Small intestine (tissue), 7 donors: ENCODE measurements at regions not wholly inside any gene's neighbourhood (a gene's known extent, or its start where the extent isn't known, plus 50 kb on each side); places are given as distances from the start of the nearest gene placed in this dataset.

ENCODE experiments used
- DNase-seq, 2 donors: peaks; one replicate each; pipeline versions ENCODE4 v3.0.0 to v3.0.0-alpha.2; 2013
- FAIRE-seq: peaks from 2 replicates; lab custom pipeline; 2012; peaks lifted over from hg19 to GRCh38; lab: Jason Lieb, UNC
- H3K27ac ChIP-seq, 3 donors: one replicate each; pipeline ENCODE4 v1.5.1; 2013; ENCODE audit warnings: low read length in 2 of 3, mild to moderate bottlenecking in 2 of 3, control low read depth in 1 of 3, inconsistent platforms in 1 of 3, low read depth in 1 of 3, moderate library complexity in 1 of 3
- H3K27me3 ChIP-seq, 3 donors: one replicate each; pipeline ENCODE4 v1.6.1; 2013; ENCODE audit warnings: low read length in 3 of 3, inconsistent platforms in 1 of 3; ENCODE audit not compliant: control insufficient read depth in 3 of 3, insufficient read depth in 3 of 3
- H3K36me3 ChIP-seq, 3 donors: one replicate each; pipeline ENCODE4 v1.6.1; 2013; ENCODE audit warnings: low read length in 3 of 3, inconsistent platforms in 1 of 3, low read depth in 1 of 3, mild to moderate bottlenecking in 1 of 3, moderate library complexity in 1 of 3; ENCODE audit not compliant: control insufficient read depth in 3 of 3, insufficient read depth in 2 of 3
- H3K4me1 ChIP-seq, 3 donors: one replicate each; pipeline ENCODE4 v1.6.1; 2013; ENCODE audit warnings: low read length in 2 of 3, inconsistent platforms in 1 of 3, low read depth in 1 of 3, mild to moderate bottlenecking in 1 of 3, moderate library complexity in 1 of 3; ENCODE audit not compliant: control insufficient read depth in 3 of 3, insufficient read depth in 2 of 3
- H3K4me3 ChIP-seq, 3 donors: one replicate each; pipeline ENCODE4 v1.5.1; 2013; ENCODE audit warnings: low read length in 3 of 3, control low read depth in 1 of 3, inconsistent platforms in 1 of 3, low read depth in 1 of 3, mild to moderate bottlenecking in 1 of 3, moderate library complexity in 1 of 3
- H3K9me3 ChIP-seq, 2 donors: one replicate each; pipeline ENCODE4 v1.6.1; 2013; ENCODE audit warnings: low read depth in 1 of 2, low read length in 1 of 2; ENCODE audit not compliant: control insufficient read depth in 2 of 2, insufficient read depth in 1 of 2
- WGBS, 3 donors: extraction: QIAGEN DNeasy Blood & Tissue Kit; methylation state at CpG; one replicate each; pipeline ENCODE4 v1.1.7; 2013; 5-methylcytosine and 5-hydroxymethylcytosine counted together
- donor health status: healthy with polysubstance abuse.
- donor health status: control.
- donor health status: control.
- donor health status: Bipolar disorder and iron deficiency.
- donor health status: healthy.

DNA sequence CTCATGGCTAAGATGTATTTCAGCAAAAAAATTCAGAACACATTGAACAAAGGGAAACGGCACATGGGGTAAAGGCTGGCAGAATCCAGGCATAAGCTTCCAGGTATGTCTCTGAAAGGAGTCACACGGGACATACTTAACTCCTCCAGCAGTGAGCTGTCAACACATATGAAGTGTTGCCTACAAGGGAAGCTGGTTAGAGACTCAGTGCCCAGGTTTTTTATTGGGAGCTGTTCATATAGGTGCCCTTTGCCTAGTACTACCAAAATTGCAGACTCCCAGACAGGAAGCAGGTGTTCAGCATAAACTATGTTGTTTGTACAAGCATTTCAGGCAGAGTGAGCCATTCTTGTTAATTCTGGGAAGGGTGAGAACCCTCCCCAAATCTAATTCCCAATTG, 77.4 kb upstream of the PUDP start:
- Histone ChIP-seq H3K27me3 (no peaks in the 10 kb centered on the region), H3K36me3 (no peaks in the 10 kb centered on the region), H3K27ac (no peak overlapping the region), H3K4me3 (no peak overlapping the region), H3K9me3 (no peaks in the 10 kb centered on the region), H3K4me1 (no peaks in the 10 kb centered on the region)
- FAIRE-seq, result no peak
- DNase-seq, result no peak
- WGBS, 3 donors, result 86 to 93% (median 88%) methylated on average over 2 of the region's 2 CpGs

DNA sequence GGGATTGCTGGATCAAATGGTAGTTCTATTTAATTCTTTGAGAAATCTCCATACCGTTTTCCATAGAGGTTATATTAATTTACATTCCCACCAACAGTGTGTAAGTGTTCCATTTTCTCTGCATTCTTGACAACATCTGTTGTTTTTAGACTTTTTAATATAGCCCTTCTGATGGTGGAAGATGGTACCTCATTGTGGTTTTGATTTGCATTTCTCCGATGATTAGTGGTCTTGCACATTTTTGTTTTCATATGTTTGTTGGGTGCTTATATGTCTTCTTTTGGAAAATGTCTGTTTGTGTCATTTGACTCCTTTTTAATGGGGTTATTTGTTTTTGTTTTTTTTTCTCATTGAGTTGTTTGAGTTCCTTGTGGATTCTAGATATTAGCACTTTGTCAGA, 75.3 kb upstream of the PUDP start:
- no peak overlapping the region for H3K27ac ChIP-seq
- FAIRE-seq, result no peak

DNA sequence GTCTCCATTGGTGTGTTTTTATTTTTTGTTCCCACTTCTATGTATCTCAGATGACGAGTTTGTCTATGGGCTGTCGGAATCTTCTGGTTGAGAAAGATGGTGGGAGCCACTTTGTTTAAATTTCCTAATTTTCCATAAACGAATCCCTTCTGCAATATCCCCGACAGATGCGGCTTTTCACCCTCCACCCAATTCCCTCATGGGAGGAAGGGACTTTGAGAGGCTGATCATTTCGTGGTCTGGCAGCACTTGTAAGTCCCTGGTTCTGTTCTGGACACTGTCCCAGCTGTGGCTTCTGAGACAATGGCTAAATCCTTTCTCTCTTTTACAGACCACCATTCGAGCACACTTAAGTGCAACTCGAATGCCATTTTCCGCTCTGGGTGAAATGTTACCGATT, 72.2 kb upstream of the PUDP start:
- no peak for DNase-seq
- Histone ChIP-seq H3K4me3 (no peak overlapping the region), H3K36me3 (no peaks in the 10 kb centered on the region), H3K27ac (no peak overlapping the region), H3K4me1 (no peaks in the 10 kb centered on the region), H3K27me3 (no peaks in the 10 kb centered on the region), H3K9me3 (no peaks in the 10 kb centered on the region)
- WGBS, 3 donors, result 82 to 92% (median 85%) methylated on average over 10 of the region's 10 CpGs
- no peak for FAIRE-seq

More for the DNA sequence above, 75.3 kb upstream of the PUDP start:
- no peak for DNase-seq
- WGBS, 3 donors, result 83 to 90% (median 89%) methylated on average over 2 of the region's 2 CpGs
- Histone ChIP-seq H3K36me3 (no peaks in the 10 kb centered on the region), H3K4me1 (no peaks in the 10 kb centered on the region), H3K4me3 (no peak overlapping the region), H3K9me3 (no peaks in the 10 kb centered on the region), H3K27me3 (no peaks in the 10 kb centered on the region)

DNA sequence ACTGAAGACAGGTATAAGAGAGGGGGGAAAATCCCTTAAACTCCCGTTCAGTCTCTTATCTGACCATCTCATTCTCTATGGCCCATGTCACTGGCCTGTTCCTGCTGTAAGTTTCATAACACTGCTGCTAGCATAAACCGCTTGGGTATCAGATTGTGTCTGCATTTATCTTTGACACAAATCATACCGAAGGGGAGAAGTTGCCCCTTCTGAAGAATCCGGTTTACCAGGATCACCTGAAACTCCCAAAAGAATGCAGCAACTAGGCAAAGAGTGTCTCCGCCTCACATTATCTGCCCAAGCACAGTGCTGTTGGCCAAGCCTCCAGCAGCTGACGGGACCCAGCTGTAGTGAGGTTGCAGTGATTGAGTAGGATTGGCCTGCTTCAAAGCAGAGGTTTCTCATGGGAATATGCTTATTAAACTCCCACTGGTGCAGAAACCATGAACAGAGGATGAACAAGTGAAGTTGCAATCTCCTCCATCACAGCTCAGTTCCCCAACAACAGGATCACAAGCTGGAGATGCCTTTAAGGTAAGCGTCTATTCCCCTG, 71.3 kb upstream of the PUDP start:
- Histone ChIP-seq H3K36me3 (no peaks in the 10 kb centered on the region), H3K4me3 (no peak overlapping the region), H3K27ac (no peak overlapping the region), H3K4me1 (no peaks in the 10 kb centered on the region), H3K9me3 (no peaks in the 10 kb centered on the region), H3K27me3 (no peaks in the 10 kb centered on the region)
- no peak for DNase-seq
- WGBS, 3 donors, result 72 to 83% (median 76%) methylated on average over 7 of the region's 7 CpGs
- no peak for FAIRE-seq

DNA sequence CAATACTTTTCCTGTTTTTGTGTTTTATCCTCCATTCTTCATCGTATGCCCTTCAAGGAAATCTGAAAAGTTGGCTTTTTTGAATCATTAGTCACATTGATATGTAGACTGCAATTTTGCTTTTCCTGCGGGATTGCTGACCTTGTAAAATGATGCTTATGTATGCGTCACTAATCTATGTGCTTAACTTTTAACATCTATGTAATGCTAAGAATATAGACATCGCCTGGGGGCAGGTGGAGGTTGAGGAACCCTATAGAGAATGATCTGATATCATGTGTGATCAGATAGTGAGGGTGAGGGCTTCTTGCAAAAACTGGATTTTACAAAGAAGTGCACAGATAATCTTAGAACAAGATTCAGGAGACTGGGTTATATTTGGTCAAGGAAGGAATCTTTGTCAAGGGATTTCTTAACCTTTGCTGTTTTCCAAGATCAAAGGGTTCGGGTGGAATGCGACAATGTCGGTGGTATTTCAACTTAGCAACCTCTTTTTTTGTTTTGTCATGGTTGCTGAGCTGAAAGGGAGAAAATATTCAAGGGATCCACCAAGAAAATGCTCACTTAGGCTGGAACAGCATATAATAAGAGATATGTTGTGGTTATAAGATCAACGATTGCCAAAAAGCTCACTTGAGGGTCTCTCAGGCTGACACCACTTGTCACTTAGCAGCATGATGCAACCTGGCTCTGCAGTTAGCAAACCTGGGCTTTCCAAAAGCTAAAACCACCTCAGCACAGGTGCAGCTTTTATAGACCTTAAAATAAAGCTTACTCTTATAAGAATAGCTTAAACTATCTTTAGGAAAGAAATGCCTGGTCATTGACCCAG, 70.6 kb upstream of the PUDP start:
- Histone ChIP-seq H3K9me3 (no peaks in the 10 kb centered on the region), H3K27me3 (no peaks in the 10 kb centered on the region), H3K4me3 (no peak overlapping the region), H3K4me1 (no peaks in the 10 kb centered on the region), H3K36me3 (no peaks in the 10 kb centered on the region), H3K27ac (no peak overlapping the region)
- 83 to 87% (median 84%) methylated on average over 8 of the region's 8 CpGs for WGBS, 3 donors
- DNase-seq (no peak), FAIRE-seq (no peak)

DNA sequence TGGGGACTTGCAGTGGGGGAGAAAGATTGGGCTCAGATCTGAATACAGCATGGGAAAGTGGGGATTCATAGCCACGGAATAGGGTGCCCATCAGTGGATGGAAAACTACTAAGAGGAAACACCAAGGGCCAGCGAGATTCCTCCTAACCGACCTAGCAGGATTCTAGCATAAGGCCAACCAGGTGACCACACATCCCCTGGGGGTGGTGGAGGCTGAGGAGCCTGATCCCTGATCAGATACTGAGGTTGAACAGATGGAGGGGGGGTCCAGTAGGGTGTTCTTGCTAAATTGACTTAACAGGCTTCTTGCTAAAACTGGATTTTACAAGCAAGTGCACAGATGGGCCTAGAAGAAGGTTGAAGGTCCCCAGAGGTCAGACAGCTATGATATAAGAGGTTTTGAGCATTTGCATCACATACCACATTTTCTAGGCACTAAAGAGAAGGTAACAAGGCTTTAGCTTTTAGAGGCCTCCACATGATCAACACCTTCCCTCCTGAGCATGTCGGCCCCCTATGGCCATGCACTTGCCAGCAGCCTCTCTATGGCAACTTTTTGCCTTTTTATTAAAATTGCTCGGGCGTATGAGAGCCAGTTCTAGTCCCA, 69.1 kb upstream of the PUDP start:
- FAIRE-seq, result no peak
- H3K36me3 ChIP-seq, result no peaks in the 10 kb centered on the region
- no peak overlapping the region for H3K27ac ChIP-seq
- H3K4me3 ChIP-seq, result no peak overlapping the region
- no peaks in the 10 kb centered on the region for H3K27me3 ChIP-seq
- WGBS, 3 donors, result 91 to 92% (median 91%) methylated on average over 6 of the region's 6 CpGs
- no peaks in the 10 kb centered on the region for H3K4me1 ChIP-seq
- no peaks in the 10 kb centered on the region for H3K9me3 ChIP-seq
- no peak for DNase-seq

DNA sequence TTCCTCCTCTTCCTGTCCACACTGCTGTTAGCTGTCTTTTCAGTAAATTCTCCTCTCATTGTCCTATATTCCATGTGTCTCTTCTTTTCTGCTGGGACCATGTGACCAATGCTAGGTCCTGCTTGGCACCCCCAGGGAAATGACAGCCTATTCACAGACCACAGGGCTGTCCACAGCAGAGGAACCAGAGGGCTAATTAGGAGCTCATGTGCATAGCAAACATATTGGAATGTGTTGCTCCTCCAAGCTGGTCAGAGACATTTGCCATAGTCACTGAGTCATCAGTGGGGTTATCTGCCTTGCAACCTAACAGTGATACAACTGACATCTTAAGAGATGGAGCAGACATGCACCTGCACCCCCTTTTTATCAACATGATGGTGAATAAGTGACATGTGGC, 67.9 kb upstream of the PUDP start:
- no peaks in the 10 kb centered on the region for H3K27me3 ChIP-seq
- no peak overlapping the region for H3K4me3 ChIP-seq
- DNase-seq (no peak), FAIRE-seq (no peak)
- H3K36me3 ChIP-seq, result no peaks in the 10 kb centered on the region
- no peak overlapping the region for H3K27ac ChIP-seq
- H3K4me1 ChIP-seq, result no peaks in the 10 kb centered on the region
- H3K9me3 ChIP-seq, result no peaks in the 10 kb centered on the region

DNA sequence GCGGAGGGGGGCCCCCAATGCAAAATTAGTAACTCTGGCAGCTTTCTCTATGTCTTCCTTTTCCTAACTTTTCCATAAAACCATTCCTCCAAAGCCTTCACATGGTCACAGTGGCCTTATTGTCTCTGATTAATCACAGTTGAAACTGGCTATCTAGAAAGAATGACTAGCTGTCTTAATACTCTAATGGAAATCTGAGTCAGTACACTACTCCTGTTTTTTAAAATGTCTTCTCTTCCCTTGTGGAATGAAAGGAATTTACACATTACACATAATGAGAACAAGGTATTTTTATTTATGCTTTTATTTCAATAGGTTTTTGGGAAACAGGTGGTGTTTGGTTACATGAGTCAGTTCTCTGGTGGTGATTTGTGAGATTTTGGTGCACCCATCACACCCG, 66.3 kb upstream of the PUDP start:
- H3K36me3 ChIP-seq, result no peaks in the 10 kb centered on the region
- WGBS, 3 donors, result 80 to 92% (median 91%) methylated on average over 2 of the region's 2 CpGs
- H3K27me3 ChIP-seq, result no peaks in the 10 kb centered on the region
- DNase-seq, result no peak
- no peak overlapping the region for H3K27ac ChIP-seq
- H3K4me1 ChIP-seq, result no peaks in the 10 kb centered on the region
- no peak overlapping the region for H3K4me3 ChIP-seq
- no peaks in the 10 kb centered on the region for H3K9me3 ChIP-seq
- FAIRE-seq, result no peak
